GM23248 (cell line): ENCODE measurements at regions not wholly inside any gene's neighbourhood (a gene's known extent, or its start where the extent isn't known, plus 50 kb on each side); places are given as distances from the start of the nearest gene placed in this dataset.

Source experiments
- EZH2 ChIP-seq: fragments of 200-600 bp; sonication (generic); IDR thresholded peaks from 2 replicates; pipeline ENCODE4 v1.6.1; 2018; ENCODE audit warnings: antibody characterized with exemption, mild to moderate bottlenecking; ENCODE audit not compliant: insufficient read depth, poor library complexity, severe bottlenecking
- EZH2phosphoT487 ChIP-seq: fragments of 200-600 bp; sonication (generic); IDR thresholded peaks from 2 replicates; pipeline ENCODE4 v1.6.1; 2018; ENCODE audit warnings: antibody characterized with exemption, moderate library complexity, mild to moderate bottlenecking, low read depth; ENCODE audit not compliant: insufficient read depth

- TF ChIP-seq EZH2 (no peak), EZH2phosphoT487 (no peak)
Observed at GRCh38 chr16:52052818-52053217, 494.1 kb downstream of the TOX3 start.
